ENCODE measurements at regions not wholly inside any gene's neighbourhood (a gene's known extent, or its start where the extent isn't known, plus 50 kb on each side); places are given as distances from the start of the nearest gene placed in this dataset.
"Not testable (repeated sequence)": the region's sequence is repeated elsewhere in the genome, so short reads cannot be mapped to it uniquely, and the experiment has no call there.

DNA sequence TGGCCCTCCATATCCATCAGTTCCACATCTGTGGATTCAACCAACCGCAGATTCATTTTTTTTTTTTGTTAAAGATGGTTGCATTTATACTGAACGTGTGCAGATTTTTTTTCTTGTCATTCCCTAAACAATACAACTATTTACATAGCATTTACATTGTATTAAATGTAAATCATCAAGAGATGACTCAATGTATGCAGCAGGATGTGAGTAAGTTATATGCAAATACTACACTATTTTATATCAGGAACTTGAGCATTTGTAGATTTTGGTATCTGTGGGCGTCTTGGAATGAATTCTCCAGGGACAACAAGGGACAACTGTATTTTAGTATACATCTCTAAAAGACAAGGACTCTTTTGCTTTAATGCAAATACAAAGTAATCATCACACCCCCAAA is 299.2 kb upstream of the ZNF608 start:
- DNase-seq (ENCODE audit: low spot score), result no peak

DNA sequence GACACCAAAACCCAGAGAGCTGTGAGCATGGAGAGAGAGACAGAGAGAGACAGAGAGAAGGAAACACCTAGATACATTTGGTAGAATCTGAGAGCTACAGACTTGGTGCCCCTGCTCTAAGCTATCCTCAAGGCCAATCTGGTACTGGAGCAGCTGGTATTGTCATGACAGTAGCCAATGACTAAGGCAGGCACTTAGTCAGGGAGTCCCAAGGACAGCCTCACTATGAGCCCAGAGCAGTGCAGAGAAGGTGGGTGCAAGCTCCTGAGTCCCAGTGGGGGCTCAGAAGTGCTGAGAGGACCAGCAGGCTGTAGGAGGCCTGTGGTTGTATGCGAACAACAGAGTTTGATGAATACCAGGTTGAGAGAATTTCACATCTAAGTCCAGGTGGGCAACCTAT is 300.4 kb upstream of the ZNF608 start:
- DNase-seq (ENCODE audit: low spot score), result no peak

DNA sequence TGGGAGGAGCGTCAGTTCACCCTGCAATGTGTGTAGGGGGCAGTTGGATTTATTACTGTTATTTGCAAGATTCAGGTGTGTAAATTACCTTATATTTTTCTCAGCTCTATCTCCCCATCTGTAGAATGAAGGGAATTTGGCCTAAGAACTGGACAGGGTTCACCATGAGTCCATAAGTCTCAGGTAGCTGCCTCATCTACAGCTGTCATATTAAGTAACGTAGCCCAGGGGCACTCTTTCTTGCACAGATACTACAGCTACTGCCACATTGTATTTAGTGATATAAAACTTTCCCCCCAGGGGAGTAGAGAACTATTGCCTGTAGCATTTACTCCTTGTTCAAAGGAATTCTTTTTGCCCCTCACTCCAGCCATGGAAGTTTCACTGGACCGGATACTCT is 301.4 kb upstream of the ZNF608 start:
- no peak for DNase-seq (ENCODE audit: low spot score)

DNA sequence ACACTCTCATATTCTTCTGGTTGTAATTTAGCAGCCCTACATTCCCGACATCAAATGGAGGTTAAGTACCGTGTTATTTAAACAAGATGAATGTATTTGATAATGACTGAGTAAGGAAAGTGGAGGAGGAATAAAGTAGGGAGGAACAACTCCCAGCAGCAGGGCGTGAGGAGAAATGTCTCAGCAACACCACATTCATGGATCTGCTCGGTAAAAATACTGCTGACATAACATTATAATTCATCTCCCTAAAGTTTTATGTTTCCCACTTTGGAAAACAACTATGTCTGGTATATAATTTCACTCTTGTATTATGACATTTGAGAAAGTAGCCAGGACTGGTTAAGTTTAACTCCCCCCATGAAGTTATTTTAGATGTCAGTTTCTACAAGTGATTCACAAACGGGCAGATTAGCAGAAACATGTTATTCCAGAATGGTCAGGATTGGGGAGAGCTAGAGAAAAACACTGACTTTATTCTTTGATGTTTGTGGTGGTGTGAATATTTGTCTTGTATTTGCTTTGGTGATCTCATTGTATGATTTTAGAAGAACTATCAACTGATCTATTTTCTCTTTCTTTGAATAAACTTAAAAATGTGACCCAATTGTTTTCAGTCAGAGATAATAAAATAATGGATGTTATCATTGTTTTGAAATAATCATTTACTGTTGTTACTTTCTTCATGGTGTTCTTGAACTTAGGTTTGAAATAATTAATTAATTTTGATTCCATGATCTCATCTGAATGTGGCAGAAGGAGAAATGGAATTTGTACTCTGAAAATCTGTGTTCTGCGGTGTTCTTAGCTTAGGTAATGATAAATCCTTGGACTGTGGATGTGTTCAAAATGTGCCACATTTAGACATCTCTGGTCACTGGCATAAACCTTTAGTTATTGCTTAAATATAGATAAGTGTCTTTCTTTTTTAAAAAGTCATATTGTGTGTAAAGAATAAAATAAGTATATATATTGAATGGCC is 303.6 kb upstream of the ZNF608 start:
- no peak for DNase-seq (ENCODE audit: low spot score)

GRCh38 chr5:125050926-125051325 is 304.5 kb upstream of the ZNF608 start:
- no peak for DNase-seq (ENCODE audit: low spot score)

DNA sequence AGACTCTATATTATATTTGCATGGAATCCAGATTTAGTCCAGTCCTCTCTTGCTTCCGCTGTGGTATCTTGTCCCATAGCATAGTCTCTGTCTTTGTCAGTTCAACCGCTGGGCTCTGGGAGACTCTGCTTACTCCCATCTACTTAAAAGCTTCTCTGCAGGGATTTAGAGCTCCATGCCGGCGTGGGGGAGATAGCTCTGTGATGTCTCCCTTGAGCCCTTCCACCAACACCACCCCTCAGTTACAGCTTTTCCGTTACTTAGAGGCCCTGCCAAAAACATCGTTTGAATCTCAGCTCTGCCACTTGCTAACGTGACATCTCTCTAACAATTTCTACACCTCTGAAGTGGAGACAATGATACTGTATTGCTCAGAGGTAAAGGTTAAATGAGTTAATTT is 306.1 kb upstream of the ZNF608 start:
- DNase-seq (ENCODE audit: low spot score), result no peak

- DNase-seq (ENCODE audit: low spot score), result no peak
Measured at GRCh38 chr5:125053179-125053578, 306.7 kb upstream of the ZNF608 start.

DNA sequence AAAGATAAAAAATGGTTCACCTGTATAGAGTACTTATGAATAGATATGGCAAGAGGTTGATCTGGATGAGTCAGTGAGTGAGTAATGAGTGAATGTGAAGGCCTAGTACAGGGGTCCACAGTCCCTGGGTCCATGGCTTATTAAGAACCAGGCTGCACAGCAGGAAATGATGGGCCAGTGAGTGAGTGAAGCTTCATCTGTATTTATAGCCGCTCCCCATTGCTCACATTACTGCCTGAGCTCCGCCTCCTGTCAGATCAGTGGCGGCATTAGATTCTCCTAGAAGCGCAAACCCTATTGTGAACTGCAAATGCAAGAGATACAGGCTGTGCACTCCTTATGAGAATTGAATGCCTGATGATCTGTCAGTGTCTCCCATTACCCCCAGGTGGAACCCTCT is 307.7 kb upstream of the ZNF608 start:
- DNase-seq (ENCODE audit: low spot score), result no peak

- no peak for DNase-seq (ENCODE audit: low spot score)
Measured at GRCh38 chr5:125056671-125057485, 310.4 kb upstream of the ZNF608 start.

- no peak for DNase-seq (ENCODE audit: low spot score)
Measured at GRCh38 chr5:125057912-125058826, 311.7 kb upstream of the ZNF608 start.

DNA sequence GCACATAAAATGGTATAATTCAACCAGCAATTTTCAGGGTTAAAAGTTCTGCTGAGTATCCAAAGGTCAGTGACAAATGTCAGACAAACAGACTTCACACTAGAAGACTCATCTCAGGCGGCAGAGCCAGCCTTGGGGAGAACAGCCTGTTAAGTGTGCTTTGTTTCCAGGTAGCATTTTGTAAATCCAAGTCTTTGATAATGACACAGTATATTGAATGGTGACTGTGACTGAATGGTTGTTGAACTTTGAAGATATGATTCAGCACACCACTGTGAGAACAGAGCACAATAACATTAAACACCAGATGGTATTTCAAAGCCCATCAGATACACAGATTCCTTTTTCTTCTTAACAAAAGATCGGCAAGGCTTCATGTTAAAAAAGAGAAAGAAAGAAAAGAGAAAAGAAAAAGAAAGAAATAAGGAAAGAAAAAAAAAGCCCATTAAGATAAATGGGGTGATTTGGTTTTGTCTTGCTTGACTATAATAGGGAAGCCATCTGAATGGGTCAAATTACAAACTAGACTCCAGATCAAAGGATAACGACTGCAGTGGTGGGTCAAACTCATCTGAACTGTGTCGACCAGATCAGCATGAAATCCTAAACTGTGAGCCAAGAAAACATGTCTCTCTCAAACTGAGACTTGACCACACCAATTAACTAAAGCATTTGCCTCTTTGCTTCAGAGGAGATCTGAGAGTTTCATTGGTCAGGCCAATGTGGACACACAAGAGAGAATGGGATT is 313.0 kb upstream of the ZNF608 start:
- DNase-seq (ENCODE audit: low spot score), result no peak

DNA sequence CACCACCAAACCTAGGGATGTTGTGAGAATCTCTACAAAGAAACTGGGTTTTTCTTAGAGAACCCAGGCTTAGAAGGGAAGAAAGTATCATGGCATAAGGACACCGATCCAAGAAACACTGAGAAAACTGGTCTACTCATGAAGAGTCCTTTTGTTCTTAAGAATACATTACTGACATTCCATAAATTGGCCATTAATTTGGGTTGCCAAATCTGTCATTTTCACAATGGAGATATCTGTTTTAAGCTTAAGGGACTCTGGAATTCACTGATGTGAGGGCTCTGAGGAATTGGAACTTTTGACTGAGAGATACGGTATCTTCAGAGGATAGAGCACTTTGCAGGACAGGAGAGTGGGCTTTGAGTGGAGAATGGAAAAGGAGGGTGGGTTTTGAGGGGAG is 315.3 kb upstream of the ZNF608 start:
- DNase-seq (ENCODE audit: low spot score), result no peak

- DNase-seq (ENCODE audit: low spot score), result no peak
Measured at GRCh38 chr5:125064621-125065438, 318.4 kb upstream of the ZNF608 start.

DNA sequence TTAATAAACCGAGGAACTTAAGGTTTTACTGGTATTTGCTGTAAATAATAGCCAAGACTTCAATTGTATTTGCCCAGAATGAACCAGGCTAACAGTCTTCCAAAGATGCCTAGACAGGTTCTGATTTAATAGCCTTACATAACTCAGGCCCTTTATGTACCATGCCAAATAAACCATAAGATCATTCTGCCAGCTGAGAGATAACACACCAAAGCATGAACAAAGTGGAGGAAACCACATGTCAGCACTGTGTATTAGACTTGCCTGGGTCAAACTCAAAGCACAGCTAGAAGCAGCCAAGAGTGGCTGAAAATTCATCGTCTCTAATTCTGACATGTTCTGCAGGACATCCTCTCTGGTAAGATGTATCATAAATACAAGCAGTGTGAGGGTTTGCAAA is 319.3 kb upstream of the ZNF608 start:
- DNase-seq (ENCODE audit: low spot score), result no peak

GRCh38 chr5:125070961-125071360 is 324.5 kb upstream of the ZNF608 start:
- no peak for DNase-seq (ENCODE audit: low spot score)

GRCh38 chr5:125073090-125073489 is 326.7 kb upstream of the ZNF608 start:
- no peak for DNase-seq (ENCODE audit: low spot score)

GRCh38 chr5:125075567-125075966 is 329.1 kb upstream of the ZNF608 start:
- no peak for DNase-seq (ENCODE audit: low spot score)

- DNase-seq (ENCODE audit: low spot score), result not testable (repeated sequence)
Measured at GRCh38 chr5:125079028-125079427, 332.6 kb upstream of the ZNF608 start.

- no peak for DNase-seq (ENCODE audit: low spot score)
Measured at GRCh38 chr5:125081101-125081500, 334.7 kb upstream of the ZNF608 start.

DNA sequence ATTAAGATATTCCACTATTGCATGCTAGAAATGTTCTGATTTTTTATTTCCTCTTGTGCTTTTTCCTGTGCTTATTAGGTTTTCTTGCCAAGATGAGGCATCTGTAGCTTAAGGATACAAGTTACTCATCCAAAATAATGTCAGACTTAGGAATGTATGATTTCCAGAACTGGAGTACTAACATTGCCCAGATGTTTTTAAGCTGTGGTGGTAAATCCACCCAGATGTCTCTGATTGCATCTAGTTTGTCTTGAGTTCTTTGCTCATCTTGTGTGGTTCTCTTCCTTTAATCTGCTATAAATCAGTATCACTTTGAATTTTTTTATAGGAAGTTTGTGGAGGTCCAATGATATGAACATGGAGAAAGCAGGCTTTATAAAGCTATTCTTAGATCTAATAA is 337.5 kb upstream of the ZNF608 start:
- no peak for DNase-seq (ENCODE audit: low spot score)

All from H4 (cell line).